K562 (cell line): ENCODE measurements at regions not wholly inside any gene's neighbourhood (a gene's known extent, or its start where the extent isn't known, plus 50 kb on each side); places are given as distances from the start of the nearest gene placed in this dataset.

Experiments used
- CBX5 ChIP-seq: IDR thresholded peaks from 2 replicates; pipeline ENCODE4 v1.6.1; 2014; ENCODE audit warnings: low read depth, borderline replicate concordance
- ELF2 ChIP-seq: fragments of 250-450 bp; sonication (Bioruptor Pico); IDR thresholded peaks from 2 replicates; pipeline ENCODE4 v1.5.0; 2021; ENCODE audit warnings: mild to moderate bottlenecking
- RFX1 ChIP-seq: fragments of 450-650 bp; IDR thresholded peaks from 2 replicates; pipeline ENCODE4 v1.6.1; 2016; ENCODE audit warnings: mild to moderate bottlenecking, moderate library complexity
- ZNF140 ChIP-seq: fragments of 250-450 bp; sonication (Bioruptor Pico); IDR thresholded peaks from 2 replicates; pipeline ENCODE4 v1.8.0; 2021; ENCODE audit warnings: moderate library complexity, mild to moderate bottlenecking, inconsistent platforms
- ZSCAN32 ChIP-seq: fragments of 450-650 bp; formaldehyde crosslinking; IDR thresholded peaks from 2 replicates; pipeline ENCODE4 v1.4.0; 2020; ENCODE audit warnings: mild to moderate bottlenecking, moderate library complexity
- TF ChIP-seq, protein P1 (sequence below): sonication (generic); formaldehyde crosslinking; IDR thresholded peaks from 2 replicates; pipeline ENCODE4 v1.9.0; 2022; ENCODE audit warnings: mild to moderate bottlenecking, missing genetic modification reagents

DNA sequence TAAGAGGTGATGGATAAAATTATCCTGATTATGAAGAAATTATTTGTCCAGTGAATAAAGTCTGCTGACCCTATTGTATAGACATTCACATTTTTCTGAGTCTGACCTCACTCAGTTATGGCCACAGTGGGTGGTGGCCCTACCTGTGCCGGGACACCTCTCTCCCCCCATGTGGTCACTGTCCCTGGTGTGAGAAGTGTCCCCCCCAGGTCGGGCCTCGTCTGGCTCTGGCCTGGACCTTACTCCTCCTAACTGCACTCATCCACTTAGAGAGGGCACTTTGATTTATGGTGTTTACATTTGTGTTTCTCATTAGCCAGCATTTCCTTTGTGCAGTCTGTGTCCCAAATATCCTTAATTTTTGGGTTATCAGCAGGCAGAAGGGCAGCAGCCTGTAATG, 59.6 kb upstream of the ZNF32 start:
- TF ChIP-seq ZNF140 (CRISPR knock-in tag) = no peak
- TF ChIP-seq, protein P1, sequence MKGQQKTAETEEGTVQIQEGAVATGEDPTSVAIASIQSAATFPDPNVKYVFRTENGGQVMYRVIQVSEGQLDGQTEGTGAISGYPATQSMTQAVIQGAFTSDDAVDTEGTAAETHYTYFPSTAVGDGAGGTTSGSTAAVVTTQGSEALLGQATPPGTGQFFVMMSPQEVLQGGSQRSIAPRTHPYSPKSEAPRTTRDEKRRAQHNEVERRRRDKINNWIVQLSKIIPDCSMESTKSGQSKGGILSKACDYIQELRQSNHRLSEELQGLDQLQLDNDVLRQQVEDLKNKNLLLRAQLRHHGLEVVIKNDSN (CRISPR knock-in tag) = no peak
- no peak for TF ChIP-seq RFX1
- TF ChIP-seq CBX5 = no peak
- no peak for TF ChIP-seq ELF2 (CRISPR knock-in tag)
- no peak for TF ChIP-seq ZSCAN32 (CRISPR knock-in tag)
